Gastroesophageal sphincter (tissue), 4 donors: ENCODE measurements at regions not wholly inside any gene's neighbourhood (a gene's known extent, or its start where the extent isn't known, plus 50 kb on each side); places are given as distances from the start of the nearest gene placed in this dataset.
A peak's percentile ranks its signal among the peaks of the same experiment; 100 is the strongest.

Source experiments
- ATAC-seq: fragments of 150-250 bp; one replicate; pipeline ENCODE4 v1.9.1; 2016; ENCODE audit warnings: mild to moderate bottlenecking, moderate library complexity
- H3K27ac ChIP-seq, 4 donors: fragments of 200-600 bp; sonication (generic) in 3 of 4; 1 replicate in 3 of 4; 2 replicates in 1 of 4; pipeline ENCODE4 v1.5.1; 2016 to 2019
- H3K27me3 ChIP-seq: fragments of 200-600 bp; sonication (generic); one replicate; pipeline ENCODE4 v1.5.1; 2019
- H3K36me3 ChIP-seq, 2 donors: fragments of 200-600 bp; sonication (generic); one replicate each; pipeline ENCODE4 v1.5.1; 2019; ENCODE audit warnings: control low read depth in 1 of 2
- H3K4me1 ChIP-seq, 3 donors: fragments of 200-600 bp; sonication (generic); 1 replicate in 2 of 3; 2 replicates in 1 of 3; pipeline ENCODE4 v1.5.1; 2016 to 2019; ENCODE audit warnings: control low read depth in 2 of 3
- H3K4me3 ChIP-seq, 2 donors: fragments of 200-600 bp; sonication (generic); one replicate each; pipeline ENCODE4 v1.5.1; 2019; ENCODE audit warnings: mild to moderate bottlenecking in 1 of 2, moderate library complexity in 1 of 2
- H3K9me3 ChIP-seq, 3 donors: fragments of 200-600 bp; sonication (generic); one replicate each; pipeline ENCODE4 v1.5.1; 2017 to 2019; ENCODE audit warnings: control low read depth in 2 of 3
- CTCF ChIP-seq, 4 experiments: fragments of 200-600 bp in 2 of 4; fragments of 450-650 bp in 2 of 4; sonication (generic) in 1 of 4; IDR thresholded peaks; one replicate each; pipeline ENCODE4 v1.5.1; 2017 to 2019; ENCODE audit warnings: antibody characterized with exemption in 4 of 4, mild to moderate bottlenecking in 2 of 4, moderate library complexity in 2 of 4
- EP300 ChIP-seq: sonication (generic); formaldehyde crosslinking; IDR thresholded peaks from one replicate; pipeline ENCODE4 v1.6.1; 2017; ENCODE audit warnings: antibody characterized with exemption, mild to moderate bottlenecking
- POLR2A ChIP-seq, 2 donors: fragments of 450-650 bp; IDR thresholded peaks; one replicate each; pipeline ENCODE4 v1.6.1; 2017; ENCODE audit warnings: antibody characterized with exemption in 2 of 2, mild to moderate bottlenecking in 2 of 2, moderate library complexity in 1 of 2
- POLR2AphosphoS5 ChIP-seq: sonication (generic); formaldehyde crosslinking; IDR thresholded peaks from one replicate; pipeline ENCODE4 v1.6.1; 2017; ENCODE audit warnings: antibody characterized with exemption
- WGBS, 2 donors: methylation state at CpG; one replicate each; pipeline ENCODE4 v1.1.5; 2018; ENCODE audit warnings: low coverage in 1 of 2; 5-methylcytosine and 5-hydroxymethylcytosine counted together

GRCh38 chr15:39432912-39433348 is 147.9 kb upstream of the THBS1 start:
- no peak for TF ChIP-seq EP300
- peak; percentile 58 for TF ChIP-seq POLR2AphosphoS5
- peak in 1 of 4 experiments; percentile 3 for TF ChIP-seq CTCF (IDR thresholded peaks at IDR 0.05)
- Histone ChIP-seq H3K9me3 (no peaks in the 10 kb centered on the region), H3K4me3 (no peak overlapping the region), H3K27ac (peak overlapping the region; percentile 65 to 81 (median 72)), H3K4me1 (peaks cover 7 to 86% (median 16%) of the 10 kb centered on the region in 3 donors), H3K27me3 (no peaks in the 10 kb centered on the region), H3K36me3 (no peaks in the 10 kb centered on the region)
- ATAC-seq, result peak; percentile 54
- 32 to 50% methylated on average over 2 to 3 of the region's 3 CpGs for WGBS, 2 donors

- Histone ChIP-seq H3K4me3 (no peak overlapping the region), H3K4me1 (peaks cover 7 to 81% (median 16%) of the 10 kb centered on the region in 3 donors), H3K9me3 (no peaks in the 10 kb centered on the region), H3K27me3 (no peaks in the 10 kb centered on the region), H3K36me3 (no peaks in the 10 kb centered on the region), H3K27ac (peak overlapping the region; percentile 65 to 81 (median 72))
- ATAC-seq, result peak; percentile 21
- 35 to 74% methylated on average over 2 of the region's 2 CpGs for WGBS, 2 donors
- TF ChIP-seq EP300 (no peak), CTCF (IDR thresholded peaks at IDR 0.05) (no peak), POLR2AphosphoS5 (no peak), POLR2A (IDR thresholded peaks at IDR 0.05) (no peak)
These were observed 147.5 kb upstream of the THBS1 start for GRCh38 chr15:39433376-39433775.

- no peak for ATAC-seq
- Histone ChIP-seq H3K27me3 (no peaks in the 10 kb centered on the region), H3K4me3 (no peak overlapping the region), H3K4me1 (peaks cover 7 to 74% (median 16%) of the 10 kb centered on the region in 3 donors), H3K9me3 (no peaks in the 10 kb centered on the region), H3K36me3 (no peaks in the 10 kb centered on the region), H3K27ac (peak overlapping the region; percentile 65 to 81 (median 74))
- TF ChIP-seq EP300 (no peak), POLR2AphosphoS5 (peak; percentile 29), CTCF (IDR thresholded peaks at IDR 0.05) (no peak), POLR2A (IDR thresholded peaks at IDR 0.05) (no peak)
- WGBS, 2 donors, result 20 to 35% methylated on average over 4 of the region's 4 CpGs
These were observed 146.7 kb upstream of the THBS1 start for GRCh38 chr15:39434163-39434562.

- Histone ChIP-seq H3K27me3 (no peaks in the 10 kb centered on the region), H3K4me1 (peaks cover 7 to 67% (median 14%) of the 10 kb centered on the region in 3 donors), H3K36me3 (no peaks in the 10 kb centered on the region), H3K4me3 (no peak overlapping the region), H3K9me3 (no peaks in the 10 kb centered on the region), H3K27ac (peak overlapping the region; percentile 65 to 81 (median 74))
- no peak for ATAC-seq
- TF ChIP-seq POLR2AphosphoS5 (no peak), EP300 (no peak), POLR2A (IDR thresholded peaks at IDR 0.05) (no peak), CTCF (IDR thresholded peaks at IDR 0.05) (no peak)
- 39 to 47% methylated on average over 3 to 4 of the region's 5 CpGs for WGBS, 2 donors
These were observed 146.1 kb upstream of the THBS1 start for GRCh38 chr15:39434751-39435238.

- 59 to 71% methylated on average over 2 of the region's 2 CpGs for WGBS, 2 donors
- Histone ChIP-seq H3K4me1 (peaks cover 7 to 63% (median 10%) of the 10 kb centered on the region in 3 donors), H3K36me3 (no peaks in the 10 kb centered on the region), H3K4me3 (no peak overlapping the region), H3K27me3 (no peaks in the 10 kb centered on the region), H3K27ac (peak overlapping the region; percentile 10 to 81 (median 50)), H3K9me3 (no peaks in the 10 kb centered on the region)
- no peak for ATAC-seq
- no peak for TF ChIP-seq CTCF (IDR thresholded peaks at IDR 0.05)
- TF ChIP-seq POLR2A (IDR thresholded peaks at IDR 0.05), result no peak
- no peak for TF ChIP-seq POLR2AphosphoS5
- TF ChIP-seq EP300, result no peak
These were observed 145.6 kb upstream of the THBS1 start for GRCh38 chr15:39435244-39435643.
